Loucy (cell line): ENCODE measurements at regions not wholly inside any gene's neighbourhood (a gene's known extent, or its start where the extent isn't known, plus 50 kb on each side); places are given as distances from the start of the nearest gene placed in this dataset.

Experiments used
- H2AFZ ChIP-seq: fragments of 200-600 bp; sonication (generic); 2 replicates; pipeline ENCODE4 v1.6.0; 2016; ENCODE audit warnings: antibody characterized with exemption, mild to moderate bottlenecking, low read length, moderate library complexity
- H3F3A ChIP-seq: fragments of 200-600 bp; 2 replicates; pipeline ENCODE4 v1.6.0; 2016; ENCODE audit warnings: antibody characterized with exemption, low read depth, mild to moderate bottlenecking
- H3K27me3 ChIP-seq: fragments of 200-600 bp; sonication (generic); 2 replicates; pipeline ENCODE4 v1.6.1; 2014; ENCODE audit warnings: low read length, mild to moderate bottlenecking; ENCODE audit not compliant: insufficient read depth, poor library complexity, severe bottlenecking
- H3K36me3 ChIP-seq: fragments of 200-600 bp; sonication (generic); 2 replicates; pipeline ENCODE4 v1.6.1; 2016; ENCODE audit warnings: low read length; ENCODE audit not compliant: insufficient read depth
- H3K4me1 ChIP-seq: fragments of 200-600 bp; sonication (generic); 2 replicates; pipeline ENCODE4 v1.5.1; 2014; ENCODE audit warnings: low read length, mild to moderate bottlenecking; ENCODE audit not compliant: insufficient read depth, poor library complexity, severe bottlenecking
- H3K4me2 ChIP-seq: fragments of 200-600 bp; sonication (generic); 2 replicates; pipeline ENCODE4 v1.6.0; 2014; ENCODE audit warnings: antibody characterized with exemption, low read length, low read depth, mild to moderate bottlenecking; ENCODE audit not compliant: poor library complexity, severe bottlenecking
- H3K4me3 ChIP-seq: fragments of 200-600 bp; sonication (generic); 2 replicates; pipeline ENCODE4 v1.5.1; 2014; ENCODE audit warnings: low read length, mild to moderate bottlenecking, mixed read lengths; ENCODE audit not compliant: poor library complexity, severe bottlenecking
- H3K79me2 ChIP-seq: fragments of 200-600 bp; sonication (generic); 2 replicates; pipeline ENCODE4 v1.6.1; 2014; ENCODE audit warnings: low read length; ENCODE audit not compliant: insufficient read depth
- H3K9ac ChIP-seq: fragments of 200-600 bp; sonication (generic); 2 replicates; pipeline ENCODE4 v1.6.0; 2014; ENCODE audit warnings: mild to moderate bottlenecking, low read depth, low read length, moderate library complexity; ENCODE audit not compliant: poor library complexity, severe bottlenecking
- H3K9me2 ChIP-seq: fragments of 200-600 bp; sonication (generic); replicated peaks from 2 replicates; pipeline ENCODE4 v1.6.1; 2016; ENCODE audit warnings: low read depth, low read length, mixed read lengths
- H3K9me3 ChIP-seq: fragments of 200-600 bp; sonication (generic); 2 replicates; pipeline ENCODE4 v1.6.1; 2014; ENCODE audit warnings: mild to moderate bottlenecking, antibody characterized with exemption, low read length, low read depth; ENCODE audit not compliant: insufficient read depth
- H4K20me1 ChIP-seq: fragments of 200-600 bp; sonication (generic); 2 replicates; pipeline ENCODE4 v1.6.0; 2014; ENCODE audit warnings: antibody characterized with exemption, low read length, mild to moderate bottlenecking; ENCODE audit not compliant: insufficient read depth, poor library complexity, severe bottlenecking
- EZH2phosphoT487 ChIP-seq: fragments of 200-600 bp; IDR thresholded peaks from 2 replicates; pipeline ENCODE4 v1.6.1; 2018; ENCODE audit warnings: antibody characterized with exemption, mild to moderate bottlenecking, moderate library complexity, borderline replicate concordance
- TF ChIP-seq, protein P1 (sequence below): fragments of 200-600 bp; sonication (generic); conservative IDR thresholded peaks from 2 replicates; pipeline ENCODE4 v1.5.1; 2014; ENCODE audit warnings: mild to moderate bottlenecking, antibody characterized with exemption, low read length

GRCh38 chr5:124371111-124371706 lies 375.2 kb downstream of the ZNF608 start:
- Histone ChIP-seq H3K4me2 (no peak overlapping the region), H3K4me3 (no peak overlapping the region), H3K9me3 (no peaks in the 10 kb centered on the region), H3K36me3 (no peaks in the 10 kb centered on the region), H3K4me1 (no peaks in the 10 kb centered on the region), H2AFZ (no peak overlapping the region), H4K20me1 (no peaks in the 10 kb centered on the region), H3K9me2 (no peaks in the 10 kb centered on the region), H3K27me3 (no peaks in the 10 kb centered on the region), H3K9ac (no peak overlapping the region), H3K79me2 (no peaks in the 10 kb centered on the region), H3F3A (no peaks in the 10 kb centered on the region)
- no peak for TF ChIP-seq EZH2phosphoT487
- TF ChIP-seq, protein P1, sequence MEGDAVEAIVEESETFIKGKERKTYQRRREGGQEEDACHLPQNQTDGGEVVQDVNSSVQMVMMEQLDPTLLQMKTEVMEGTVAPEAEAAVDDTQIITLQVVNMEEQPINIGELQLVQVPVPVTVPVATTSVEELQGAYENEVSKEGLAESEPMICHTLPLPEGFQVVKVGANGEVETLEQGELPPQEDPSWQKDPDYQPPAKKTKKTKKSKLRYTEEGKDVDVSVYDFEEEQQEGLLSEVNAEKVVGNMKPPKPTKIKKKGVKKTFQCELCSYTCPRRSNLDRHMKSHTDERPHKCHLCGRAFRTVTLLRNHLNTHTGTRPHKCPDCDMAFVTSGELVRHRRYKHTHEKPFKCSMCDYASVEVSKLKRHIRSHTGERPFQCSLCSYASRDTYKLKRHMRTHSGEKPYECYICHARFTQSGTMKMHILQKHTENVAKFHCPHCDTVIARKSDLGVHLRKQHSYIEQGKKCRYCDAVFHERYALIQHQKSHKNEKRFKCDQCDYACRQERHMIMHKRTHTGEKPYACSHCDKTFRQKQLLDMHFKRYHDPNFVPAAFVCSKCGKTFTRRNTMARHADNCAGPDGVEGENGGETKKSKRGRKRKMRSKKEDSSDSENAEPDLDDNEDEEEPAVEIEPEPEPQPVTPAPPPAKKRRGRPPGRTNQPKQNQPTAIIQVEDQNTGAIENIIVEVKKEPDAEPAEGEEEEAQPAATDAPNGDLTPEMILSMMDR, result no peak

DNA sequence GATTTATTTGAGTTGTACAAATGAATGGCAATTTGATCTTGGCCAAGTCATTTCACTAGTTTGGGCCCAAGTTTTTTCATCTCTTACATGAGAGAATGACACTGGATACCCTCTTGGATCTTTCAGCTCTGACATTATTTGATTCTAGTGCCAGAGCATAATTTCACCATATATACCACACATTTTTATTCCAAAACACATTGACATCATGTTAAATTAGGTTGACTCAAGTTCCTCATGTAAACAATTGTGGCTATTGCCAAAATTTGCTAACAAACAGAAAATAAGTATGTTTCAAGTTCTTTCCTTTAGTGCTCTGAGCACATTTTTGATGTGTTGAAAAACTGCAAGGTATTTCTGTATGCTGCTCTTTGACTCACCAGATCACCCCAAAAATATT lies 375.8 kb downstream of the ZNF608 start:
- Histone ChIP-seq H3K4me2 (no peak overlapping the region), H3F3A (no peaks in the 10 kb centered on the region), H3K27me3 (no peaks in the 10 kb centered on the region), H3K9me2 (no peaks in the 10 kb centered on the region), H3K9me3 (no peaks in the 10 kb centered on the region), H3K4me3 (no peak overlapping the region), H2AFZ (no peak overlapping the region), H3K9ac (no peak overlapping the region), H3K36me3 (no peaks in the 10 kb centered on the region), H3K79me2 (no peaks in the 10 kb centered on the region), H3K4me1 (no peaks in the 10 kb centered on the region), H4K20me1 (no peaks in the 10 kb centered on the region)
- TF ChIP-seq EZH2phosphoT487, result no peak
- TF ChIP-seq, protein P1, result no peak

DNA sequence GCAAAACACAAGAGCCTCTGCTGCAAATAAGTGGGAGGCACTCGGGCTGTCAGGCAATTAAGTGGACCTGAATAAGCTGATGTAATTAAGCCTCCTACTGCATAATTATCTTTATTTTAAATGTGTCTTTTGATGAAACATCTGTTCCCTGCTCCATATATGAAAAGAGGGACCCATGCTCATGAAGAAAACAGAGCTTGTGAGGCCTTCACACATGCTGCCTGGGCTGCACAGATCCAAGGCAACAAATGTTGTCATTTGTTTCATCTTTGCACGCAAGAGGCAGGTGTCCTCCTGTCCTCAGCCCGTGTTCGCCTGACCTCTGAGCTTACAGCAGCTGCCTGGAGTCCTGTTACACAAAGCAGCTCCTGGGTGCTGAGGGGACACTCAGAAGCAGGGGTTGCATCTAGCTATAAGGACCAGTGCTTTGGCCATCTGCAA lies 381.1 kb downstream of the ZNF608 start:
- no peaks in the 10 kb centered on the region for H3F3A ChIP-seq
- no peaks in the 10 kb centered on the region for H3K9me2 ChIP-seq
- H2AFZ ChIP-seq, result no peak overlapping the region
- no peak for TF ChIP-seq EZH2phosphoT487
- TF ChIP-seq, protein P1, result no peak
- no peaks in the 10 kb centered on the region for H3K36me3 ChIP-seq
- H3K79me2 ChIP-seq, result no peaks in the 10 kb centered on the region
- H3K27me3 ChIP-seq, result no peaks in the 10 kb centered on the region
- H3K9me3 ChIP-seq, result no peaks in the 10 kb centered on the region
- no peak overlapping the region for H3K4me3 ChIP-seq
- no peaks in the 10 kb centered on the region for H4K20me1 ChIP-seq
- no peak overlapping the region for H3K4me2 ChIP-seq
- H3K9ac ChIP-seq, result no peak overlapping the region
- H3K4me1 ChIP-seq, result no peaks in the 10 kb centered on the region
